ENCODE measurements at regions not wholly inside any gene's neighbourhood (a gene's known extent, or its start where the extent isn't known, plus 50 kb on each side); places are given as distances from the start of the nearest gene placed in this dataset.

- ATAC-seq (no peak), DNase-seq (no peak)
- peaks cover 25% of the 10 kb centered on the region for H3K27me3 Mint-ChIP-seq
- H3K4me3 Mint-ChIP-seq = no peak overlapping the region
- H3K27ac Mint-ChIP-seq = no peak overlapping the region
- no peaks in the 10 kb centered on the region for H3K4me1 Mint-ChIP-seq
- no peaks in the 10 kb centered on the region for H3K9me3 Mint-ChIP-seq
Measured at GRCh38 chr2:15810477-15811150, 129.7 kb upstream of the MYCN start.

DNA sequence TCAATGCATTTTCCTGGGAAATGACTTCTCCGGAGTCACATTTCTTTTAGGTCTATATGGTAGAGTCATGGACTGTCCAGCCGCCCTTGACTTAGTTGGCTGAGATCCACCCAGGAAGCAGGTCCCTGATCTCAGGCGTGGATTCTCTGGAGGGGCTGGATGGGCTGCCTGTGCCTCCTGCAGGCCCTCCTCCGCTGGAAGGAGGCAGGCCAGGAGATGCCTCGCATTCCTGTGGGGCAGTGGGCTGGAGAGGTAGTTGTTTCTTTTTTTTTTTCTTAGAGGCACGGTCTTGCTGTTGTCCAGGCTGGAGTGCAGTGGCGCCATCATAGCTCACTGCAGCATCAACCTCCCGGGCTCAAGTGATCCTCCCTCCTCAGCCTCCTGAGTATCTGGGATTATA lies 129.0 kb upstream of the MYCN start:
- Mint-ChIP-seq H3K4me3 (no peak overlapping the region), H3K9me3 (no peaks in the 10 kb centered on the region), H3K27ac (no peak overlapping the region), H3K27me3 (peaks cover 32% of the 10 kb centered on the region), H3K4me1 (no peaks in the 10 kb centered on the region)
- no peak for ATAC-seq
- no peak for DNase-seq

GRCh38 chr2:15812187-15812780 lies 128.1 kb upstream of the MYCN start:
- H3K27me3 Mint-ChIP-seq = peaks cover 42% of the 10 kb centered on the region
- no peak overlapping the region for H3K27ac Mint-ChIP-seq
- no peaks in the 10 kb centered on the region for H3K9me3 Mint-ChIP-seq
- no peak for DNase-seq
- ATAC-seq = no peak
- no peak overlapping the region for H3K4me3 Mint-ChIP-seq
- H3K4me1 Mint-ChIP-seq = no peaks in the 10 kb centered on the region

DNA sequence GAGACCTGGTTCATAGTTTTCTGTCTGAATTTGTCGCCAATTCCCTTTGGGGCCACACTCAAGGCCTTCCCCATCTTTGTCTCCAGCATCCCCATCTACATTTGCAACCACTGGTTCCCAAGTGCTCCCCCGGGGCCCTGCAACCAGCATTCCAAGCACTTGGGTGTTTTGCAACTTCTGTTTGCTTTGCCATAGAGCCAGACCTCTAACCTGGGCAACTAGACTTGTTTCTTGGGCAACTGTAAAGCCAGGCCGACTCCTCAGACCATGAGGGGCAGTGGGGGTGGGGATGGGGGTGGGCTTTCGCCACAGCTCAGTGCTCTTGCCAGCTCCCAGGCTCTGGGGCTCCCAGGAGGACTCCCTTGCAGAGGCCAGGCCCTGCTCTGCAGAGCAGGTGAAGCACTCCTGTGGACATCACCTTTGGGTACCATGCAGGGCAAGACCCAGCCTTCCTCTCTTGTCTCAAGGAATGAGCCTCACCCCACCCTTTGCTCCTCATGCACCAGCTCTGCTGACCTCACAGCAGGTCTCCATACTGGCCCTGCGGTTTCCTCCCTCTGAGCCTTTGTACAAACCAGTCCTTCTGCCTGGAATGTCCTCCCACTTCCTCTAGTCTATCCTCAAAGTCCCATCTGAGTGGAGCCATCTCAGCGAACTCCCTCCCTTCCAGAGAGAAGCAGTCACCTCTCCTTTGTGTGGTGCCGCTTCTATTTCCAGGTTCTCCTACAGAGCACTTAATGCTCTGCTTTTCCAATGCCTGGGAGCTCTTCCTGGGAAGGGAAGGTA lies 126.7 kb upstream of the MYCN start:
- DNase-seq (no peak), ATAC-seq (no peak)
- H3K9me3 Mint-ChIP-seq = no peaks in the 10 kb centered on the region
- H3K4me1 Mint-ChIP-seq = no peaks in the 10 kb centered on the region
- no peak overlapping the region for H3K27ac Mint-ChIP-seq
- H3K27me3 Mint-ChIP-seq = peaks cover 50% of the 10 kb centered on the region
- no peak overlapping the region for H3K4me3 Mint-ChIP-seq

DNA sequence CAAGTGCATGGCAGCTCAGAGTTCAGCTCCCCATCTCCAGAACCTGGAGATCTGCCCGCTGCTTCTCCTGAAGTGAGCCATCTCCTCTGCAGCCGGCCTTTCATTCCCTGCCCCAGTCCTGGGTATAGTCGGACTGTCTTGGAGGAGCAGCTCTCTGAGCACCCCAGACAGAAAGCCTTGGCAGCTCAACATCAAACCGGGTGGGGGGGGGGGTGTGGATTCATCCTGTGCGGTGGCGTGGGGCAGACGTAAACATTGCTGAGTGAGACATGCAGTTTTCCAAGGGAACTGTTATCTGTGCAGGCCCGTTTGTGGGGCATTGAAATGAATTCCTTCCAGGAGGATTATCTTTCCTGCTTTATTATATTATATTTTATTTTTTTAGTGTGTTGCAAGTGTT lies 125.9 kb upstream of the MYCN start:
- Mint-ChIP-seq H3K4me1 (no peaks in the 10 kb centered on the region), H3K4me3 (no peak overlapping the region), H3K9me3 (no peaks in the 10 kb centered on the region), H3K27ac (no peak overlapping the region), H3K27me3 (peaks cover 54% of the 10 kb centered on the region)
- ATAC-seq (no peak), DNase-seq (no peak)

GRCh38 chr2:15814946-15815345 lies 125.4 kb upstream of the MYCN start:
- ATAC-seq (no peak), DNase-seq (no peak)
- Mint-ChIP-seq H3K4me3 (no peak overlapping the region), H3K4me1 (no peaks in the 10 kb centered on the region), H3K27ac (no peak overlapping the region), H3K9me3 (no peaks in the 10 kb centered on the region), H3K27me3 (peaks cover 59% of the 10 kb centered on the region)

DNA sequence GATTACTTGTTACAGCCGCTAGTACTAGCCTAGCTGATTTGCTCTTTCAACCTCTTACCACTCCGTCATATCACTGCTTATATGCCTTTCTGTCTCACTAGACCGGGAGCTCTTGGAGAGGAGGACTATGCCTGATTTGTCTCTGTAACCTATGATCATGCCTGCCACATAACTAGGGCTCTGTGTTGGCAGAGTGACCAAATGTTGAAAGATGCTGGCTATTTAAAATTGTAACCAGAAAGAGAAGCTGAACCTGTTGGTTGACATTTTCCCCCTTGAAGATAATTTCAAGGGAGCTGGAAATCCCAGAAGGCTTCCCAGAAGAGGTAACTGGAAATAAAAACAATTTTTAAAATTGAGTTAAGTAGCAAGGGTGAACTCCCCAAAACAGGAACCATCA lies 124.1 kb upstream of the MYCN start:
- peaks cover 66% of the 10 kb centered on the region for H3K27me3 Mint-ChIP-seq
- ATAC-seq = no peak
- DNase-seq = no peak
- no peak overlapping the region for H3K27ac Mint-ChIP-seq
- H3K4me1 Mint-ChIP-seq = no peaks in the 10 kb centered on the region
- no peaks in the 10 kb centered on the region for H3K9me3 Mint-ChIP-seq
- H3K4me3 Mint-ChIP-seq = no peak overlapping the region

DNA sequence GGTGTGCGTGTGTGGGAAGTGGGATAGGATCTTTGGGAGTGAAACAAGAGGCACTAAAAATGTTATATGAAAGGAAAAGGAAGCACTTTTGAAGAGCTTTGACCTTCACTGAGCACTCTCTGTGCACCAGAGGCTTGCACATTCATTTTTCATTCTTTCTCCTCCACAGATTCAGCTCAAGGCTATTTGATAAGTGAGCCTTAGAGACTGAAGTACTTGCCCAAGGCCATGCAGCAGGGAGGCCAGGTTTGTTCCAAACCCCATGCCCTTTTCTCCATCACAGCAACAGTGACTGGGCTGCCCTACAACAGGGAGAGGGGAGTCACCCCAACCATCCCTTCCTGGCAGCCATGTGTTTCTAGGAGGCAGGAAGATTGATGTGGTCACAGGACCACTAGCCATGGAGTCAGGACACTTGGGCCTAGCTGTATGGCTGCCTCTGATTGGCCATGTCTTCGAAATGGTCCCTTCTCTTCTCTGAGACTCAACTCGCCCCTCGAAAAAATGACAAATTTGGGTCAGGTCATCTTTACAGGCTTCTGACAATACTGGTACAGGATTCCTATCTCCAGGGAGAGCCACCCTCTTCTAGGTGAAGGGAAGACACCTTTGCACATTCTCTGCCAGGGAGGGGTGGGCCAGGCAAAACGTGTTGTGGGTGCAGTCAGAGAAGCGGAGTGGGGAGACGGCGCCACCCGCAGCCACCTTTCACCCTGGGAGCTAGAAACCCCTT lies 123.5 kb upstream of the MYCN start:
- H3K4me3 Mint-ChIP-seq = no peak overlapping the region
- H3K27ac Mint-ChIP-seq = no peak overlapping the region
- ATAC-seq (no peak), DNase-seq (no peak)
- no peaks in the 10 kb centered on the region for H3K9me3 Mint-ChIP-seq
- H3K4me1 Mint-ChIP-seq = no peaks in the 10 kb centered on the region
- peaks cover 66% of the 10 kb centered on the region for H3K27me3 Mint-ChIP-seq

GRCh38 chr2:15817748-15818147 lies 122.6 kb upstream of the MYCN start:
- H3K27ac Mint-ChIP-seq = no peak overlapping the region
- H3K4me3 Mint-ChIP-seq = no peak overlapping the region
- peaks cover 66% of the 10 kb centered on the region for H3K27me3 Mint-ChIP-seq
- ATAC-seq (no peak), DNase-seq (no peak)
- no peaks in the 10 kb centered on the region for H3K4me1 Mint-ChIP-seq
- no peaks in the 10 kb centered on the region for H3K9me3 Mint-ChIP-seq

DNA sequence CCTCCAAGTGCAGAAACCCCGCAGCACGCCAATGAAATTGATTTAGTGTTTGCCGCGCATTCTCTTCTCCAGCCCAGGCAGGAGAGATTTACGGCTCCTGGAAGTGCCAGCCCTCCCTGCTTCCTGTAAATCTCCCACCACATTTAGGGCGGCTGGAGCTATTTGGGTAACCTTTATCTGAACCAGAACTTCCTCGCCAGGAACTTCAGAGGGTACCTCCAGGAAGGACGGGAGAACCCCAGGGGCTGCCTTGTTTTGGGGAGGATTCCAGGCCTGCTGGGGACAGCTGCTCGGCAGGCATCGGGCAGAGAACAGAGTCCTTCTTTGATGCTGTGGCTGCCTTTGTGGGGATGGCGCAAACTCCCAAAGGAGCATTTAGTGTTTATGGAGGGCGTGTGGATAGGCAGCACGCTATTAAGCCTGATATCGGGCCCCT lies 122.0 kb upstream of the MYCN start:
- ATAC-seq = no peak
- peaks cover 66% of the 10 kb centered on the region for H3K27me3 Mint-ChIP-seq
- no peaks in the 10 kb centered on the region for H3K9me3 Mint-ChIP-seq
- no peak overlapping the region for H3K4me3 Mint-ChIP-seq
- H3K27ac Mint-ChIP-seq = no peak overlapping the region
- no peaks in the 10 kb centered on the region for H3K4me1 Mint-ChIP-seq
- DNase-seq = no peak

- Mint-ChIP-seq H3K27ac (no peak overlapping the region), H3K9me3 (no peaks in the 10 kb centered on the region)
- ATAC-seq = no peak
Measured at GRCh38 chr2:15818881-15819280, 121.5 kb upstream of the MYCN start.

GRCh38 chr2:15819562-15820256 lies 120.6 kb upstream of the MYCN start:
- Mint-ChIP-seq H3K27me3 (peaks cover 58% of the 10 kb centered on the region), H3K4me1 (no peaks in the 10 kb centered on the region), H3K9me3 (no peaks in the 10 kb centered on the region), H3K4me3 (no peak overlapping the region), H3K27ac (peak overlapping the region in 1 of 2 donors; percentile 34)
- ATAC-seq (no peak), DNase-seq (no peak)

More at GRCh38 chr2:15818881-15819280, 121.5 kb upstream of the MYCN start:
- no peak for DNase-seq
- Mint-ChIP-seq H3K4me1 (no peaks in the 10 kb centered on the region), H3K4me3 (no peak overlapping the region), H3K27me3 (peaks cover 63% of the 10 kb centered on the region)

- Mint-ChIP-seq H3K4me3 (no peak overlapping the region), H3K27ac (no peak overlapping the region)
Measured at GRCh38 chr2:15820257-15820566, 120.1 kb upstream of the MYCN start.

DNA sequence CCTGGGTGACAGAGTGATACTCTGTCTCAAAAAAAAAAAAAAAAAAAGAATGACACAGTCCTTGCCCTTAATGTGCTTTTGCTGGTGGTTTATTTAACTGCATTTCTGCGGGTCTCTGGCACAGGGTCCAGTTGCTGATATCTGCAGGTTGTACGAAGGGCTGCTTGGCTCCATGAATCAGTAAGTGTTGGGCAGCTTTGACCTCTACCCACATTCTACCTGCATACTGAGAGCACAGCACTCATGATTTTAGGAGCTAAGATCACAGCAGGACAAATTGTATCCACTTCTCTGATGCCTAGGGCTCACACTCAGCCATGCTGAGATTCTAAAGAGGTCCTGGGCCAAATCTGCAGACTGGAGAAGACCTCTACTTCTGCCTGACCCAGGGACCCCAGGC lies 119.4 kb upstream of the MYCN start:
- Mint-ChIP-seq H3K4me1 (no peaks in the 10 kb centered on the region), H3K4me3 (no peak overlapping the region), H3K9me3 (no peaks in the 10 kb centered on the region)

More at GRCh38 chr2:15820257-15820566, 120.1 kb upstream of the MYCN start:
- ATAC-seq (no peak), DNase-seq (no peak)
- H3K27me3 Mint-ChIP-seq = peaks cover 54% of the 10 kb centered on the region
- no peaks in the 10 kb centered on the region for H3K9me3 Mint-ChIP-seq
- H3K4me1 Mint-ChIP-seq = no peaks in the 10 kb centered on the region

More for the DNA sequence above, 119.4 kb upstream of the MYCN start:
- peaks cover 53% of the 10 kb centered on the region for H3K27me3 Mint-ChIP-seq
- H3K27ac Mint-ChIP-seq = no peak overlapping the region
- DNase-seq (no peak), ATAC-seq (no peak)
